ENCODE measurements at regions not wholly inside any gene's neighbourhood (a gene's known extent, or its start where the extent isn't known, plus 50 kb on each side); places are given as distances from the start of the nearest gene placed in this dataset.

DNA sequence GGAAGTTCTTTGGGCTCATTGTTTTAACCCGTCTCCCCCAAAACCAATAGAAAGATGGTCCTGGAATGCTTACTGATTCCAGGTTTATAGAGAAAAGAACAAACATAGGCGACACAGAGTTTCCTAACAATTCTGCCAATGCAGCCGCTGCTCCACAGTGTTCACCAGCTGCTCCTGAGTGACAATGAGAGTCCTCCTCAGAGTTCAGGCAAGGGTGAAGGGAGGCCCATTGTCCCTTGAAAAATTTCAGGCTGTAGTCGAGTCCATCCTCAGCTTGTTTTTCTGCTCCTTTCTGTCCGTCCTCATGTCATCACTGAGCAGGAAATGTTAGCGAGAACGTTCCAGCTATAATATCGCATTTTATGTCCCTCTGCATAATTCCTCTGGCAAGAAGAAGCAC is 537.6 kb downstream of the TCERG1L start:
- TF ChIP-seq, protein P1, sequence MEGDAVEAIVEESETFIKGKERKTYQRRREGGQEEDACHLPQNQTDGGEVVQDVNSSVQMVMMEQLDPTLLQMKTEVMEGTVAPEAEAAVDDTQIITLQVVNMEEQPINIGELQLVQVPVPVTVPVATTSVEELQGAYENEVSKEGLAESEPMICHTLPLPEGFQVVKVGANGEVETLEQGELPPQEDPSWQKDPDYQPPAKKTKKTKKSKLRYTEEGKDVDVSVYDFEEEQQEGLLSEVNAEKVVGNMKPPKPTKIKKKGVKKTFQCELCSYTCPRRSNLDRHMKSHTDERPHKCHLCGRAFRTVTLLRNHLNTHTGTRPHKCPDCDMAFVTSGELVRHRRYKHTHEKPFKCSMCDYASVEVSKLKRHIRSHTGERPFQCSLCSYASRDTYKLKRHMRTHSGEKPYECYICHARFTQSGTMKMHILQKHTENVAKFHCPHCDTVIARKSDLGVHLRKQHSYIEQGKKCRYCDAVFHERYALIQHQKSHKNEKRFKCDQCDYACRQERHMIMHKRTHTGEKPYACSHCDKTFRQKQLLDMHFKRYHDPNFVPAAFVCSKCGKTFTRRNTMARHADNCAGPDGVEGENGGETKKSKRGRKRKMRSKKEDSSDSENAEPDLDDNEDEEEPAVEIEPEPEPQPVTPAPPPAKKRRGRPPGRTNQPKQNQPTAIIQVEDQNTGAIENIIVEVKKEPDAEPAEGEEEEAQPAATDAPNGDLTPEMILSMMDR (conservative IDR thresholded peaks at IDR 0.05) = no peak
- no peak for TF ChIP-seq ZFX (IDR thresholded peaks at IDR 0.05)
